DMS153 treated with DMSO at 0.1 percent for 48 hours (cell line): ENCODE measurements at regions not wholly inside any gene's neighbourhood (a gene's known extent, or its start where the extent isn't known, plus 50 kb on each side); places are given as distances from the start of the nearest gene placed in this dataset.
"Not testable (repeated sequence)": the region's sequence is repeated elsewhere in the genome, so short reads cannot be mapped to it uniquely, and the experiment has no call there.

Source experiments
- DNase-seq: peaks from one replicate; lab custom pipeline; 2025; ENCODE audit not compliant: unreplicated experiment; lab: John Stamatoyannopoulos, UW

GRCh38 chr20:60160451-60161145 is 202.4 kb downstream of the CDH26 start:
- no peak for DNase-seq

- no peak for DNase-seq
These were observed 209.6 kb downstream of the CDH26 start for GRCh38 chr20:60167812-60168211.

GRCh38 chr20:60168963-60169362 is 210.7 kb downstream of the CDH26 start:
- DNase-seq, result no peak

GRCh38 chr20:60170116-60170515 is 211.9 kb downstream of the CDH26 start:
- no peak for DNase-seq

GRCh38 chr20:60171313-60171712 is 213.1 kb downstream of the CDH26 start:
- no peak for DNase-seq

- no peak for DNase-seq
These were observed 213.5 kb downstream of the CDH26 start for GRCh38 chr20:60171738-60172137.

- no peak for DNase-seq
These were observed 214.2 kb downstream of the CDH26 start for GRCh38 chr20:60172346-60172984.

- DNase-seq, result no peak
These were observed 218.9 kb downstream of the CDH26 start for GRCh38 chr20:60177080-60177479.

GRCh38 chr20:60180986-60181385 is 222.8 kb downstream of the CDH26 start:
- no peak for DNase-seq

- DNase-seq, result no peak
These were observed 228.2 kb downstream of the CDH26 start for GRCh38 chr20:60186412-60186811.

- no peak for DNase-seq
These were observed 229.5 kb downstream of the CDH26 start for GRCh38 chr20:60187683-60188082.

- no peak for DNase-seq
These were observed 232.8 kb downstream of the CDH26 start for GRCh38 chr20:60191014-60191413.

- DNase-seq, result no peak
These were observed 234.1 kb downstream of the CDH26 start for GRCh38 chr20:60192326-60192725.

- not testable (repeated sequence) for DNase-seq
These were observed 240.9 kb downstream of the CDH26 start for GRCh38 chr20:60199132-60199531.

GRCh38 chr20:60199866-60200265 is 241.6 kb downstream of the CDH26 start:
- no peak for DNase-seq

- DNase-seq, result no peak
These were observed 242.2 kb downstream of the CDH26 start for GRCh38 chr20:60200305-60200918.

GRCh38 chr20:60201198-60201835 is 243.1 kb downstream of the CDH26 start:
- no peak for DNase-seq

GRCh38 chr20:60202046-60202445 is 243.8 kb downstream of the CDH26 start:
- no peak for DNase-seq

- DNase-seq, result no peak
These were observed 245.2 kb downstream of the CDH26 start for GRCh38 chr20:60203451-60203850.

- DNase-seq, result no peak
These were observed 246.4 kb downstream of the CDH26 start for GRCh38 chr20:60204601-60205000.

GRCh38 chr20:60206259-60206658 is 248.0 kb downstream of the CDH26 start:
- DNase-seq, result peak; percentile 30

- DNase-seq, result no peak
These were observed 250.8 kb downstream of the CDH26 start for GRCh38 chr20:60209048-60209447.
